Endothelial cell of umbilical vein (primary cell): ENCODE measurements at regions not wholly inside any gene's neighbourhood (a gene's known extent, or its start where the extent isn't known, plus 50 kb on each side); places are given as distances from the start of the nearest gene placed in this dataset.

ENCODE experiments used
- CTCF ChIP-seq, 2 donors: IDR thresholded peaks; 1 replicate in 1 of 2; 2 replicates in 1 of 2; pipeline ENCODE4 v1.5.1; 2011; ENCODE audit warnings: low read length in 2 of 2, mild to moderate bottlenecking in 2 of 2, moderate library complexity in 2 of 2, control low read depth in 1 of 2, inconsistent platforms in 1 of 2, low read depth in 1 of 2; ENCODE audit not compliant: insufficient read depth in 1 of 2; ENCODE audit errors: extremely low read depth in 1 of 2
- EZH2 ChIP-seq: IDR thresholded peaks from 2 replicates; pipeline ENCODE4 v1.6.1; 2012; ENCODE audit warnings: borderline replicate concordance, low read depth, mild to moderate bottlenecking, moderate library complexity, low read length, inconsistent platforms; ENCODE audit not compliant: severe bottlenecking
- MAX ChIP-seq: IDR thresholded peaks from 2 replicates; pipeline ENCODE4 v1.6.1; 2011; ENCODE audit not compliant: insufficient read depth, insufficient read length
- MYC ChIP-seq: IDR thresholded peaks from one replicate; pipeline ENCODE4 v1.6.1; 2011; ENCODE audit warnings: mild to moderate bottlenecking, low read depth, low read length
- POLR2A ChIP-seq: IDR thresholded peaks from 2 replicates; pipeline ENCODE4 v1.6.1; 2012; ENCODE audit warnings: low read depth, mild to moderate bottlenecking, control low read depth, low read length
- POLR2AphosphoS5 ChIP-seq: IDR thresholded peaks from 2 replicates; pipeline ENCODE4 v1.6.1; 2012; ENCODE audit warnings: low read depth, mild to moderate bottlenecking, control low read depth, low read length, moderate library complexity; ENCODE audit not compliant: insufficient read depth

- TF ChIP-seq CTCF (IDR thresholded peaks at IDR 0.05; ENCODE audit: extremely low read depth in 1 of 2, insufficient read depth in 1 of 2, low read depth in 1 of 2, low read length in 2 of 2) = no peak
- TF ChIP-seq POLR2AphosphoS5 = no peak
- no peak for TF ChIP-seq POLR2A
- TF ChIP-seq MAX = no peak
- no peak for TF ChIP-seq MYC
- TF ChIP-seq EZH2 = no peak
Measured at GRCh38 chr5:66276986-66277385, 132.9 kb downstream of the SREK1 start.
